Gastroesophageal sphincter (tissue), 4 donors: ENCODE measurements at regions not wholly inside any gene's neighbourhood (a gene's known extent, or its start where the extent isn't known, plus 50 kb on each side); places are given as distances from the start of the nearest gene placed in this dataset.

Experiments
- ATAC-seq: fragments of 150-250 bp; one replicate; pipeline ENCODE4 v1.9.1; 2016; ENCODE audit warnings: mild to moderate bottlenecking, moderate library complexity
- H3K27ac ChIP-seq, 4 donors: fragments of 200-600 bp; sonication (generic) in 3 of 4; 1 replicate in 3 of 4; 2 replicates in 1 of 4; pipeline ENCODE4 v1.5.1; 2016 to 2019
- H3K27me3 ChIP-seq: fragments of 200-600 bp; sonication (generic); one replicate; pipeline ENCODE4 v1.5.1; 2019
- H3K36me3 ChIP-seq, 2 donors: fragments of 200-600 bp; sonication (generic); one replicate each; pipeline ENCODE4 v1.5.1; 2019; ENCODE audit warnings: control low read depth in 1 of 2
- H3K4me1 ChIP-seq, 3 donors: fragments of 200-600 bp; sonication (generic); 1 replicate in 2 of 3; 2 replicates in 1 of 3; pipeline ENCODE4 v1.5.1; 2016 to 2019; ENCODE audit warnings: control low read depth in 2 of 3
- H3K4me3 ChIP-seq, 2 donors: fragments of 200-600 bp; sonication (generic); one replicate each; pipeline ENCODE4 v1.5.1; 2019; ENCODE audit warnings: mild to moderate bottlenecking in 1 of 2, moderate library complexity in 1 of 2
- H3K9me3 ChIP-seq, 3 donors: fragments of 200-600 bp; sonication (generic); one replicate each; pipeline ENCODE4 v1.5.1; 2017 to 2019; ENCODE audit warnings: control low read depth in 2 of 3
- CTCF ChIP-seq, 4 experiments: fragments of 200-600 bp in 2 of 4; fragments of 450-650 bp in 2 of 4; sonication (generic) in 1 of 4; IDR thresholded peaks; one replicate each; pipeline ENCODE4 v1.5.1; 2017 to 2019; ENCODE audit warnings: antibody characterized with exemption in 4 of 4, mild to moderate bottlenecking in 2 of 4, moderate library complexity in 2 of 4
- EP300 ChIP-seq: sonication (generic); formaldehyde crosslinking; IDR thresholded peaks from one replicate; pipeline ENCODE4 v1.6.1; 2017; ENCODE audit warnings: antibody characterized with exemption, mild to moderate bottlenecking
- POLR2A ChIP-seq, 2 donors: fragments of 450-650 bp; IDR thresholded peaks; one replicate each; pipeline ENCODE4 v1.6.1; 2017; ENCODE audit warnings: antibody characterized with exemption in 2 of 2, mild to moderate bottlenecking in 2 of 2, moderate library complexity in 1 of 2
- POLR2AphosphoS5 ChIP-seq: sonication (generic); formaldehyde crosslinking; IDR thresholded peaks from one replicate; pipeline ENCODE4 v1.6.1; 2017; ENCODE audit warnings: antibody characterized with exemption
- WGBS, 2 donors: methylation state at CpG; one replicate each; pipeline ENCODE4 v1.1.5; 2018; ENCODE audit warnings: low coverage in 1 of 2; 5-methylcytosine and 5-hydroxymethylcytosine counted together

GRCh38 chr22:48270731-48271130 is 1508.3 kb downstream of the TBC1D22A start:
- no peak overlapping the region for H3K4me3 ChIP-seq
- 80% methylated on average over 2 to 5 of the region's 6 CpGs for WGBS, 2 donors
- peaks cover 70% of the 10 kb centered on the region for H3K27me3 ChIP-seq
- H3K9me3 ChIP-seq = no peaks in the 10 kb centered on the region
- no peak for ATAC-seq
- no peak overlapping the region for H3K27ac ChIP-seq
- TF ChIP-seq EP300 (no peak), CTCF (IDR thresholded peaks at IDR 0.05) (no peak), POLR2A (IDR thresholded peaks at IDR 0.05) (no peak), POLR2AphosphoS5 (no peak)
- no peaks in the 10 kb centered on the region for H3K36me3 ChIP-seq
- H3K4me1 ChIP-seq = no peaks in the 10 kb centered on the region

- WGBS, 2 donors = 85 to 93% methylated on average over 4 to 12 of the region's 24 CpGs
- Histone ChIP-seq H3K27ac (no peak overlapping the region), H3K4me3 (no peak overlapping the region), H3K4me1 (no peaks in the 10 kb centered on the region), H3K9me3 (no peaks in the 10 kb centered on the region), H3K36me3 (no peaks in the 10 kb centered on the region), H3K27me3 (peaks cover 72% of the 10 kb centered on the region)
- TF ChIP-seq POLR2A (IDR thresholded peaks at IDR 0.05) = no peak
- no peak for TF ChIP-seq CTCF (IDR thresholded peaks at IDR 0.05)
- no peak for TF ChIP-seq POLR2AphosphoS5
- no peak for TF ChIP-seq EP300
- ATAC-seq = no peak
These were observed 1506.5 kb downstream of the TBC1D22A start for GRCh38 chr22:48268771-48269552.

GRCh38 chr22:48268293-48268692 is 1505.8 kb downstream of the TBC1D22A start:
- TF ChIP-seq CTCF (IDR thresholded peaks at IDR 0.05) (no peak), POLR2AphosphoS5 (no peak), EP300 (no peak), POLR2A (IDR thresholded peaks at IDR 0.05) (no peak)
- Histone ChIP-seq H3K9me3 (no peaks in the 10 kb centered on the region), H3K4me1 (no peaks in the 10 kb centered on the region), H3K4me3 (no peak overlapping the region), H3K27ac (no peak overlapping the region), H3K36me3 (no peaks in the 10 kb centered on the region), H3K27me3 (peaks cover 75% of the 10 kb centered on the region)
- 65 to 69% methylated on average over 3 to 5 of the region's 11 CpGs for WGBS, 2 donors
- no peak for ATAC-seq

- ATAC-seq = no peak
- H3K27me3 ChIP-seq = peaks cover 82% of the 10 kb centered on the region
- TF ChIP-seq CTCF (IDR thresholded peaks at IDR 0.05) (no peak), EP300 (no peak), POLR2AphosphoS5 (no peak), POLR2A (IDR thresholded peaks at IDR 0.05) (no peak)
These were observed 1505.2 kb downstream of the TBC1D22A start for GRCh38 chr22:48267681-48268080.

DNA sequence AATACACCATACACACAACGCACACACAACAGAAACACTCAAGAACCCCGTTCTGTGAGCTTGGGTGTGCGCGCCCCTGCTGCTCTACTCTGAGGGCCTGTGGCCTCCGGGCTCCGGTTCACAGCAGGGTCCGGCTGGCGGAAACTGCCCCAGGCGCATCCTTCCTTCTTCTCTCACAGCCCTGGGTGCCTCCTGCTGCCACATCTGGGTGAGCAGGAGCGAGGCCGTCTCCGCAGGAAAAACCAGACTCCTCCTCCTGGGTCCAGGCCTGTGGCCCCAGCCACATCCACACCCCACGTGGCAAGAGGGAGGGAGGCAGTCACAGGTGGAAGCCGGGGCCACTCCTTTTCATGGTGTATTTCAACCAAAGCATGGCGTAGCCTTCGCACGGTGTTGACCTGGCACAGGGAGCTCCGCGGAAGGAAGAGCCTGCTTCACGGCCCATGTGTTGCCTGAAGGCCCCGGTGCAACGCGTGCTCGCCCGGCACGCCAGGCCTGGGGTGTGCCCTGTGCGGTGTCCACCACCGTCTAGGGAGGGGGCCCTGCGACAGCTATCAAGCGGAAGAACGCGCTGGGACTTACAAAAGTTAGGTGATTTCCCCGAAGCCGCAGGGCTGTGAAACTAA is 1502.7 kb downstream of the TBC1D22A start:
- Histone ChIP-seq H3K27ac (no peak overlapping the region), H3K27me3 (peaks cover 79% of the 10 kb centered on the region), H3K9me3 (no peaks in the 10 kb centered on the region), H3K36me3 (no peaks in the 10 kb centered on the region), H3K4me1 (no peaks in the 10 kb centered on the region), H3K4me3 (no peak overlapping the region)
- WGBS, 2 donors = 92% methylated on average over 5 to 6 of the region's 34 CpGs
- ATAC-seq = no peak
- TF ChIP-seq POLR2AphosphoS5 (no peak), CTCF (IDR thresholded peaks at IDR 0.05) (no peak), POLR2A (IDR thresholded peaks at IDR 0.05) (no peak), EP300 (no peak)

More at GRCh38 chr22:48267681-48268080, 1505.2 kb downstream of the TBC1D22A start:
- no peaks in the 10 kb centered on the region for H3K4me1 ChIP-seq
- H3K27ac ChIP-seq = no peak overlapping the region
- H3K4me3 ChIP-seq = no peak overlapping the region
- WGBS, 2 donors = 8% methylated on average over 4 of the region's 10 CpGs; no CpG with 5 or more reads in 1 of the 2 donors
- no peaks in the 10 kb centered on the region for H3K9me3 ChIP-seq
- no peaks in the 10 kb centered on the region for H3K36me3 ChIP-seq
